Hindlimb muscle (tissue), 1 donor: ENCODE measurements at regions not wholly inside any gene's neighbourhood (a gene's known extent, or its start where the extent isn't known, plus 50 kb on each side); places are given as distances from the start of the nearest gene placed in this dataset.
A peak's percentile ranks its signal among the peaks of the same experiment; 100 is the strongest.
"Not testable (repeated sequence)": the region's sequence is repeated elsewhere in the genome, so short reads cannot be mapped to it uniquely, and the experiment has no call there.

Experiments used
- DNase-seq: peaks from one replicate; pipeline ENCODE4 v3.0.0-alpha.2; 2013

GRCh38 chr6:91094806-91095475, 508.1 kb upstream of the MAP3K7 start:
- no peak for DNase-seq

DNA sequence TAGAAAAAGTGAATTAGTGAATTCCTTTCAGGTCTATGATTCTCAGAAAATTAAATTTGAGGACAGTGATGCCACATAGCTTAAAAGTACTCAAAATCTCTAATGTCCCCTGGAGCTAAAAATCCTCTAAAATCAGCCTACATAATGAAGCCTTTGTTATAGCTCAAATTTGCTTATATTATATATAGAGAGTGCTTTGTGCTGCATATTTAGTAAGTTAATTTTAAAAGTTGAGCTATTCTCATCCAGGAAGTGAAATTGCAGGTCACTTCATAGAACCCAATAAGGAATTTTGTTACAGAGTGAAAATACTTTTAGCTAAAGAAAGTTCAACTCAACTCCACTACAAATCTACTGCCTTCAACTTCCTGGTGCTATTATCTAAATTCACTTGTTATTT, 507.5 kb upstream of the MAP3K7 start:
- DNase-seq: no peak

- no peak for DNase-seq
Observed at GRCh38 chr6:91088976-91089375, 502.1 kb upstream of the MAP3K7 start.

- DNase-seq: no peak
Observed at GRCh38 chr6:91088515-91088914, 501.6 kb upstream of the MAP3K7 start.

DNA sequence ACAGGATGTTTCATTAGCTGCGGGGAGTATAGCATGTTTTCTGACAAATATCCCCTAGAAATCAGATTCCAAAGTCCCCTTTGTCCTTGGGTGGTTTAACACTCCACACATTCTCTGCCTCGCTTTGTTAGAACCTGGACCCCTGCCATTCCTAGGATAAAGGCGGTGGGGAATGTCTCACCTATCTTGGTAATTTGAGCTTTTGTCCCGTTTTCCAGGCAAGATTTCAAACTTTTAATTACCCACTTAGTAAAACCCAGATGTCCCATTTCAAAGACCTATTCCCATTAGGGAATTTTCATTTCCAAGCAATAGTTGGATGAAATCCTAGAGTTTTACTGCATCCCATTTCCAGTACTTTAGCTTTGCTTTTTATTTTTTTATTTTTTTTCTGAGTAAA, 501.0 kb upstream of the MAP3K7 start:
- no peak for DNase-seq

DNA sequence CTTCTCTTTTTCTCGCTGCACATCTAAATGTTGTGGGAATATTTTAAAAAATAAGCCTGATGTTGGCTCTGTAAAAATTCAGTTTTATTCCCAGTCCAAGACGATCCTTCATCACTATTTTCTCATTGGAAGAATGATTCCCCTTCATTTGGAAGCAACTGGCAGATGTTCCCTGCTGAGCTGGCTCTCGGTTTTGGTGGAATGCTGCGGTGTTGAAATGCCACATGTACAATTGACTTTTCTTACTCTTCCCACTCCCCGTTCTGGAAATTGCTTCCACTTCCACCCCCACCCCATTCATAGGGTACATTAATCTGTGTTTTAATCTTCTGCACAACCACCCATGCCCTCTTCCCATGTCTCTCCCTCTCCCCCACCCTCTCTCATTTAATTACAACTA, 496.3 kb upstream of the MAP3K7 start:
- DNase-seq: no peak

- no peak for DNase-seq
Observed at GRCh38 chr6:91082311-91082832, 495.5 kb upstream of the MAP3K7 start.

DNA sequence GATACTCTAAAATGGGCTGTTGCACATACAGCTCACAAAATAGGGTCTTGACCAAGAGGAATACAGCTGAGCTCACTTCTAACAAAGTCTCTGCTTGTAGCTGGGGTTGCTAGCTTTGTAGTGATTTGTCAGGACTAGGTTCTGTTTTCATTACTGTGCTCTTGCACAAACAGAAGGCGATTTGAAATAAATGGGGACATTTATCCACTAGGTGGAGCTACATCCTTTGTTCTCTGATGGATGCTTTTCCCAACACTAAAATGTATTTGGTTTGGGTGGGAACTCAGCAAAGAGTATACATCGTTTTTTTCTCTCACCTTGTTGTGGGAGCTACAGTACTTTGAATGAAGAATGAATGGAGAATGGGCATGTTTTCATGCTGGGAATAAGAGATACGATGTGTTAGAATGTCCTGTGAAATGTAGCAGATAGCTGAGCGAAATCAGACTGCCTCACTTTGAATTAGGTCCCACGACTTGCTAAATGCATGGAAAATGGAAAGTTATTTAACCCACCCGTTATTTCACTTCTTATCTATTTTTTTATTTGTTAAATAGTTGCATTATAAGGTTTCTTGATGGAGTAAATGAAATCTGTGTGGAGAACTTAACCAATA, 494.7 kb upstream of the MAP3K7 start:
- DNase-seq: peak; percentile 74

DNA sequence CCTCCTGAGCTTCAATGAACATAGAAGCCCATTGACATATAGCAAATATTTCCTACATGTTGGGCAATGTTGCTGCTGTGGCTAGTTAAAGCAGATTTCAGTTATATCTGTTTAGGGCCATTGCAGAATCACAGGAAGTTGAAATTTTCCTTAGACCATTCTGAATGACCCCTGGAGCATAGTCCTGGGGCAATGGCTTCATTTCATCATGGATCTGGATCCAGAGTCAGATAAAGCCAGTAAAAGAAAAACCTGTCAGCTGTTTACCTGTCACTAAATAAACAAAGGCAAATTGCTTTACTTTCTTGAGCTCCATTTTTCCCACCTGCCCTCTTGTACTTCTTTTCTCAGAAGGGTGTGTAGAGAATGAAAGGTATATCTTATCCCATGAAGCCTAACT, 494.0 kb upstream of the MAP3K7 start:
- no peak for DNase-seq

DNA sequence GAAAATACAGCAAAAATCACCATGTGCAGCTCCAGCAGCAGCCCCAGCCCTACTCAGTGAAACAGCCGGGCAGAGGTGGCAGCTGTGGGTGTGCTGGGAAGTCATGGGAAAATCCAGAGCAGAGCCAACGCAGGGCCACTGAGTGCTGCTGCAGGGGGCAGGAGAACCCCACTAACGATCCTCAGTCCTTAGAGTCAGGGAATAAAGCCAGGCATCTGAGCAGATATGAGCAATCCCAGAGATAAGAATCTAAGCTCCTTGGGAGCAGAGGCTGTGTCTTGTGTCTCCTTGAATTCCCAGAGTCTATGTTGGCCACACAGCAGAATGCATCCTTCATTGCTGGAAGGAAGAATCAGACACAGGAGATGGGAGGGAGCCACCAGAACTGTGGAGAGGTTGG, 493.1 kb upstream of the MAP3K7 start:
- no peak for DNase-seq

DNA sequence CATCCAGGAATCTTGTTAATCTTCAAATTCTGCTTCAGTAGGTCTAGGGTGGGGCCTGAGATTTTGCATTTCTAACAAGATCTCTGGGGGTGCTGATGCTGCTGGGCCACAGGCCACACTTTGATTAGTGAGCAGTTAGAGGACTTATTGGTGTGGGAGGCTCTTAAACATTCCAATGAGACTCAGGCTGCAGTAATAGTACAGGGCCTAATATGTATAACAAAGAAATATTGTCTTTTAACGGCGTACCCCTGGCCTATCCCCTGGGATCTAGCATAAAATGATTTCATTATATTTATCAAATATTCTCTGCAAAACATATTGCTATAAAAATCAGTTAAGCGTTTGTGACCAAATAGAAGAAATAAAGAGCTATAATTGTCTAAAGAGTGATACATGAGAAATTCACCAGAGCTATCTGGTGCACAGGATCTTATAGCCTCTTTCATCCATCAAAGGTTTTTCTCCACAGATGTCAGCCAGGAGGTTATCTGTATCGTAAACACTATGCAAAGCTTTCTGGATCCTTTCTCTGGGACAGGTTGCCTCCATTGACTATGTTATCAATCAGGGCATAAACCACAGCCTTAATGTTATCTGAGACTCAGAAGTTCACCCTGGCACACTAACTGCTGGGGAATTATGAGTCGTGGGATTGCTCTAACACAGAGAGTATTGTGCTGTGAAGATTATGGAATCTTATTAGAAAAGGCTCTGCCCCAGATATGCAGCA, 488.5 kb upstream of the MAP3K7 start:
- no peak for DNase-seq

GRCh38 chr6:91063362-91063761, 476.5 kb upstream of the MAP3K7 start:
- no peak for DNase-seq

GRCh38 chr6:91057689-91058088, 470.8 kb upstream of the MAP3K7 start:
- no peak for DNase-seq

- no peak for DNase-seq
Observed at GRCh38 chr6:91055959-91056358, 469.1 kb upstream of the MAP3K7 start.

- DNase-seq: not testable (repeated sequence)
Observed at GRCh38 chr6:91052473-91053450, 465.9 kb upstream of the MAP3K7 start.

DNA sequence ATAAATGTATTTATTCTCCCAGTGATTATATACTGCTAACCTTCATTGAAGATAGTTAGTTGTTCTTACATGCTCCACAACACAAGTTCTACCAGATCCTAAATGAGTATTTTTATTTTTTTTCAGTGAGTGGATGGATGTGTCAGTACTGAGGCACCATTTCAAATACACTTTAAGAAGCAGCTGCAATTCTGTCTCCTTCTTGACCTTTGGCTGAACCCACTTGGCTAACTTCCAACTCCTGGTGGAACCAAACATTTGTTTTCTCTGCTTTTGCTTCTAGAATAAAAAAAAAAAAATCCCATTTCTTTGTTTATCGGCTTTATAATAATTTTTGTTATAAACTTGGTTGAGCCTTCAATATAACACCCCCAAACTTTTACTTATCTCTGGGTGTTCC, 458.3 kb upstream of the MAP3K7 start:
- peak; percentile 34 for DNase-seq

- DNase-seq: no peak
Observed at GRCh38 chr6:91043751-91044150, 456.9 kb upstream of the MAP3K7 start.

DNA sequence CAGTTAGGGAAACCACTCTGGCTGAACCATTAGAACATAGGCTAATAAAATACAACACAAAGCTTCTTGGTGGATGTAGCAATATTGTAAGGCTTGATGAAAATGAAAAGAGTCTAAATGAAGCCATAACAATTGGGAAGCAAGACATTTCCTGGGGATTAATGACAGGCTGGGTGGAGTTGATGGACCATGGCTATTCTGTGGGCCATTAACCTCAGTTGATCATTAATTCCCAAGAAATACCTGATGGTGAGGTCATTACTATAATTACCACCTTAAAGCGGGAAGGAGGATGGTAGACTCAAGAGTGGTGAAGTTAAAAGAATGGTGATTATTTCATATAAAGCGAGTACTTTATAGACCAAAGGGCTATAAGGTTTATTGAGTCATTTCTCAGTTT, 455.8 kb upstream of the MAP3K7 start:
- DNase-seq: no peak

GRCh38 chr6:91033964-91034363, 447.1 kb upstream of the MAP3K7 start:
- no peak for DNase-seq

DNA sequence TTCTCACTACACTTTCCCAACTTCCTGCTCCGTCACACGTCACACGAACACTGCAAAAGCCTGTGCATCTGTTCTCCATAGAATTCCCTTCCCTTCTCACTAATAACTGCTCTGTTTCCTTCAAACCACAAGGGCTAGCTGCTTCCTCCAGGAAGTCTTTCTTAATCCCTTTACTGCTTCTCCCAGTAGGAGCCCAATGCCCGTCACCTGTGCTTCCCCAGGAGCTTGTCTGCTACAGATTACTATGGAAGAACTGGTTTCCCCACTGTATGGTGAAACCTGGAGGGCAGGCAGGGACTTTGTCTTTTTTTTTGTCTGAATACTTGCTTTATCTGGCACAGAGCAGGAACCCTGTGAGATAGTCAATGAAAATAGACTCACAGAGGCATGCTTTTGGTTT, 444.7 kb upstream of the MAP3K7 start:
- DNase-seq: no peak

- DNase-seq: peak; percentile 10
Observed at GRCh38 chr6:91029211-91029610, 442.3 kb upstream of the MAP3K7 start.

DNA sequence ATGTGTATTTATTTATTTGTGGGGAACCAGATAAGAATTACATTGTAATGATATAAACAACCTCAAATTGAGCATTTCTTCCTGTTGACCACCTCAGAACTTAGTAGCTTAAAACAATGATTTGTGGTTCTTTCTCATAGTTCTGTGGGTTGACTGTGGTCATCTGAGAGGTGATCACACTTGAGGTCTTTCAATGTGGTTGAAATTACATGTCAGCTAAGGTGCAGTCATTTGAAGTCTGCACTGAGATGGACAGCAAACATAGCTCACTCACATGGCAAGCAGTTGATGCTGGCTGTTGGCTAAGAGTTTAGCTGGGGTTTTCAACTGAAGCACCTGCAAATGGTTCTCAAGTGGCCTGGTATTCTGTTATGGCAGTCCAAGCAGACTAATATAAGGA, 436.7 kb upstream of the MAP3K7 start:
- no peak for DNase-seq

- no peak for DNase-seq
Observed at GRCh38 chr6:91020744-91021143, 433.9 kb upstream of the MAP3K7 start.
